ENCODE measurements at regions not wholly inside any gene's neighbourhood (a gene's known extent, or its start where the extent isn't known, plus 50 kb on each side); places are given as distances from the start of the nearest gene placed in this dataset.
A peak's percentile ranks its signal among the peaks of the same experiment; 100 is the strongest.
"Not testable (repeated sequence)": the region's sequence is repeated elsewhere in the genome, so short reads cannot be mapped to it uniquely, and the experiment has no call there.

GRCh38 chr10:55742487-55742886 is 618.6 kb downstream of the ZWINT start:
- CTCF ChIA-PET, result interaction anchor here (0.6 kb wide), 1 partner anchor 454 kb away, joined by 3 read pairs; no protein-coding TSS in a partner anchor
- intact Hi-C loops (cut with micrococcal nuclease), result loop anchor here (5.0 kb wide), 3 partner anchors 300 to 605 kb away; no protein-coding TSS in a partner anchor

GRCh38 chr10:55740767-55741166 is 620.3 kb downstream of the ZWINT start:
- DNase-seq, result peak; percentile 65

More at GRCh38 chr10:55742487-55742886, 618.6 kb downstream of the ZWINT start:
- DNase-seq, result no peak
- H4K20me1 ChIP-seq (ENCODE audit: low read length), result no peaks in the 10 kb centered on the region
- ATAC-seq, result no peak
- H3K27ac ChIP-seq (ENCODE audit: low read length), result no peak overlapping the region
- H2AFZ ChIP-seq (ENCODE audit: low read length), result no peak overlapping the region
- no peak overlapping the region for H3K4me2 ChIP-seq (ENCODE audit: low read length)
- TF ChIP-seq EZH2 (IDR thresholded peaks at IDR 0.05; ENCODE audit: low read length, unreplicated experiment), result no peak
- TF ChIP-seq, protein P1, sequence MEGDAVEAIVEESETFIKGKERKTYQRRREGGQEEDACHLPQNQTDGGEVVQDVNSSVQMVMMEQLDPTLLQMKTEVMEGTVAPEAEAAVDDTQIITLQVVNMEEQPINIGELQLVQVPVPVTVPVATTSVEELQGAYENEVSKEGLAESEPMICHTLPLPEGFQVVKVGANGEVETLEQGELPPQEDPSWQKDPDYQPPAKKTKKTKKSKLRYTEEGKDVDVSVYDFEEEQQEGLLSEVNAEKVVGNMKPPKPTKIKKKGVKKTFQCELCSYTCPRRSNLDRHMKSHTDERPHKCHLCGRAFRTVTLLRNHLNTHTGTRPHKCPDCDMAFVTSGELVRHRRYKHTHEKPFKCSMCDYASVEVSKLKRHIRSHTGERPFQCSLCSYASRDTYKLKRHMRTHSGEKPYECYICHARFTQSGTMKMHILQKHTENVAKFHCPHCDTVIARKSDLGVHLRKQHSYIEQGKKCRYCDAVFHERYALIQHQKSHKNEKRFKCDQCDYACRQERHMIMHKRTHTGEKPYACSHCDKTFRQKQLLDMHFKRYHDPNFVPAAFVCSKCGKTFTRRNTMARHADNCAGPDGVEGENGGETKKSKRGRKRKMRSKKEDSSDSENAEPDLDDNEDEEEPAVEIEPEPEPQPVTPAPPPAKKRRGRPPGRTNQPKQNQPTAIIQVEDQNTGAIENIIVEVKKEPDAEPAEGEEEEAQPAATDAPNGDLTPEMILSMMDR (conservative IDR thresholded peaks at IDR 0.05; ENCODE audit: low read depth, low read length), result no peak
- no peak for TF ChIP-seq EZH2phosphoT487 (IDR thresholded peaks at IDR 0.05; ENCODE audit: borderline replicate concordance, low read length)
- H3K4me3 ChIP-seq (ENCODE audit: low read length), result no peak overlapping the region
- H3K4me1 ChIP-seq (ENCODE audit: insufficient read depth, low read length), result peaks cover 10% of the 10 kb centered on the region; the same call in 1 of the 2 replicates
- H3F3A ChIP-seq (ENCODE audit: low read length, unreplicated experiment), result no peaks in the 10 kb centered on the region
- H3K27me3 ChIP-seq (ENCODE audit: low read length), result no peaks in the 10 kb centered on the region
- H3K79me2 ChIP-seq (ENCODE audit: low read length), result no peaks in the 10 kb centered on the region
- H3K9me2 ChIP-seq (replicated peaks; ENCODE audit: low read length), result no peaks in the 10 kb centered on the region
- no peaks in the 10 kb centered on the region for H3K9me3 ChIP-seq (ENCODE audit: low read length)
- no peaks in the 10 kb centered on the region for H3K36me3 ChIP-seq (ENCODE audit: low read depth, low read length)
- H3K9ac ChIP-seq (ENCODE audit: low read length), result no peak overlapping the region
- no TSS peak for BruUV-seq (replicated peaks)
- POLR2A ChIA-PET (ENCODE audit: unreplicated experiment), result interaction anchor here (0.7 kb wide), 1 partner anchor 74 kb away, joined by 6 read pairs; no protein-coding TSS in a partner anchor

GRCh38 chr10:55740110-55740509 is 620.9 kb downstream of the ZWINT start:
- DNase-seq (peak; percentile 41), ATAC-seq (peak; percentile 52)
- no peaks in the 10 kb centered on the region for H3K9me3 ChIP-seq (ENCODE audit: low read length)
- no peak overlapping the region for H2AFZ ChIP-seq (ENCODE audit: low read length)
- no peaks in the 10 kb centered on the region for H3K9me2 ChIP-seq (replicated peaks; ENCODE audit: low read length)
- H3K9ac ChIP-seq (ENCODE audit: low read length), result no peak overlapping the region
- TF ChIP-seq EZH2phosphoT487 (IDR thresholded peaks at IDR 0.05; ENCODE audit: borderline replicate concordance, low read length) (no peak), EZH2 (IDR thresholded peaks at IDR 0.05; ENCODE audit: low read length, unreplicated experiment) (no peak)
- TF ChIP-seq, protein P1 (conservative IDR thresholded peaks at IDR 0.05; ENCODE audit: low read depth, low read length), result no peak
- intact Hi-C loops (cut with micrococcal nuclease), result loop anchor here (5.0 kb wide), 3 partner anchors 302 to 607 kb away; no protein-coding TSS in a partner anchor
- H3K4me2 ChIP-seq (ENCODE audit: low read length), result peak overlapping the region; percentile 2
- no peaks in the 10 kb centered on the region for H3K36me3 ChIP-seq (ENCODE audit: low read depth, low read length)
- H3K27ac ChIP-seq (ENCODE audit: low read length), result no peak overlapping the region
- no peaks in the 10 kb centered on the region for H3K27me3 ChIP-seq (ENCODE audit: low read length)
- CTCF ChIA-PET, result interaction anchor here (1.3 kb wide), 1 partner anchor 110 kb away, joined by 3 read pairs; no protein-coding TSS in a partner anchor
- POLR2A ChIA-PET (ENCODE audit: unreplicated experiment), result no interaction called here
- H4K20me1 ChIP-seq (ENCODE audit: low read length), result no peaks in the 10 kb centered on the region
- H3K4me1 ChIP-seq (ENCODE audit: insufficient read depth, low read length), result peaks cover 10% of the 10 kb centered on the region; the same call in 1 of the 2 replicates
- H3F3A ChIP-seq (ENCODE audit: low read length, unreplicated experiment), result no peaks in the 10 kb centered on the region
- no peaks in the 10 kb centered on the region for H3K79me2 ChIP-seq (ENCODE audit: low read length)
- no peak overlapping the region for H3K4me3 ChIP-seq (ENCODE audit: low read length)
- no TSS peak for BruUV-seq (replicated peaks)

More at GRCh38 chr10:55740767-55741166, 620.3 kb downstream of the ZWINT start:
- H3K27ac ChIP-seq (ENCODE audit: low read length); H4K20me1 ChIP-seq (ENCODE audit: low read length); H3K27me3 ChIP-seq (ENCODE audit: low read length); H3K9ac ChIP-seq (ENCODE audit: low read length); H3K9me2 ChIP-seq (replicated peaks; ENCODE audit: low read length); H3K36me3 ChIP-seq (ENCODE audit: low read depth, low read length); H3K9me3 ChIP-seq (ENCODE audit: low read length); H3K4me3 ChIP-seq (ENCODE audit: low read length); BruUV-seq (replicated peaks); H3F3A ChIP-seq (ENCODE audit: low read length, unreplicated experiment); H3K79me2 ChIP-seq (ENCODE audit: low read length); POLR2A ChIA-PET (ENCODE audit: unreplicated experiment); H2AFZ ChIP-seq (ENCODE audit: low read length); H3K4me2 ChIP-seq (ENCODE audit: low read length): not testable (repeated sequence)
- peak; percentile 83 for ATAC-seq
- intact Hi-C loops (cut with micrococcal nuclease), result loop anchor here (5.0 kb wide), 3 partner anchors 302 to 607 kb away; no protein-coding TSS in a partner anchor
- CTCF ChIA-PET, result interaction anchor here (1.3 kb wide), 1 partner anchor 111 kb away, joined by 3 read pairs; no protein-coding TSS in a partner anchor
- peaks cover 10% of the 10 kb centered on the region; the same call in 1 of the 2 replicates for H3K4me1 ChIP-seq (ENCODE audit: insufficient read depth, low read length)
- TF ChIP-seq, protein P1 (conservative IDR thresholded peaks at IDR 0.05; ENCODE audit: low read depth, low read length), result peak; percentile 65
